HFFc6 (cell line): ENCODE measurements at regions not wholly inside any gene's neighbourhood (a gene's known extent, or its start where the extent isn't known, plus 50 kb on each side); places are given as distances from the start of the nearest gene placed in this dataset.

Experiments used
- DNase-seq: peaks from one replicate; pipeline ENCODE4 v3.0.0-alpha.2; 2018
- H3K27ac Mint-ChIP-seq: 2 replicates; pipeline ENCODE4 v1.8.0; 2020; ENCODE audit warnings: mild to moderate bottlenecking, mixed read lengths
- H3K27me3 Mint-ChIP-seq: 2 replicates; pipeline ENCODE4 v1.8.0; 2021; ENCODE audit warnings: mild to moderate bottlenecking, moderate library complexity, mixed read lengths; ENCODE audit not compliant: insufficient read depth
- H3K36me3 Mint-ChIP-seq: 2 replicates; pipeline ENCODE4 v1.8.0; 2021; ENCODE audit warnings: low read depth, mixed read lengths
- H3K4me1 Mint-ChIP-seq: 2 replicates; pipeline ENCODE4 v1.8.0; 2020; ENCODE audit warnings: low read depth, mixed read lengths
- H3K4me3 Mint-ChIP-seq: 2 replicates; pipeline ENCODE4 v1.8.0; 2020; ENCODE audit warnings: mild to moderate bottlenecking, moderate library complexity, mixed read lengths
- H3K9me3 Mint-ChIP-seq: 2 replicates; pipeline ENCODE4 v1.8.0; 2020; ENCODE audit warnings: mild to moderate bottlenecking, mixed read lengths
- CTCF ChIP-seq: fragments of 200-600 bp; sonication (generic); IDR thresholded peaks from 2 replicates; pipeline ENCODE4 v1.5.0; 2021; ENCODE audit warnings: antibody characterized with exemption, mild to moderate bottlenecking

- H3K27me3 Mint-ChIP-seq, result no peaks in the 10 kb centered on the region; the same call in 1 of the 2 replicates
- H3K36me3 Mint-ChIP-seq, result 0 out of 2 replicates have a peak, but pooled peaks cover 3% of the 10 kb centered on the region
- no peaks in the 10 kb centered on the region for H3K9me3 Mint-ChIP-seq
- peaks cover 13% of the 10 kb centered on the region for H3K4me1 Mint-ChIP-seq
- no peak overlapping the region for H3K4me3 Mint-ChIP-seq
- no peak for TF ChIP-seq CTCF
- H3K27ac Mint-ChIP-seq, result no peak overlapping the region
- no peak for DNase-seq
Measured at GRCh38 chr15:95804484-95804883, 526.0 kb upstream of the NR2F2 start.

GRCh38 chr15:95812491-95812890, 518.0 kb upstream of the NR2F2 start:
- TF ChIP-seq CTCF, result no peak
- no peaks in the 10 kb centered on the region; the same call in 1 of the 2 replicates for H3K27me3 Mint-ChIP-seq
- no peak overlapping the region for H3K27ac Mint-ChIP-seq
- no peak overlapping the region for H3K4me3 Mint-ChIP-seq
- no peaks in the 10 kb centered on the region for H3K36me3 Mint-ChIP-seq
- no peak for DNase-seq
- H3K9me3 Mint-ChIP-seq, result no peaks in the 10 kb centered on the region
- H3K4me1 Mint-ChIP-seq, result peaks cover 12% of the 10 kb centered on the region

GRCh38 chr15:95814908-95815307, 515.6 kb upstream of the NR2F2 start:
- Mint-ChIP-seq H3K9me3 (no peaks in the 10 kb centered on the region), H3K27me3 (no peaks in the 10 kb centered on the region; the same call in 1 of the 2 replicates), H3K4me3 (no peak overlapping the region), H3K4me1 (peaks cover 12% of the 10 kb centered on the region), H3K27ac (no peak overlapping the region), H3K36me3 (no peaks in the 10 kb centered on the region)
- no peak for DNase-seq
- TF ChIP-seq CTCF, result no peak

GRCh38 chr15:95816591-95816990, 513.9 kb upstream of the NR2F2 start:
- Mint-ChIP-seq H3K36me3 (no peaks in the 10 kb centered on the region), H3K4me3 (no peak overlapping the region), H3K27ac (no peak overlapping the region), H3K4me1 (peaks cover 12% of the 10 kb centered on the region), H3K27me3 (peaks cover 2% of the 10 kb centered on the region; the same call in 1 of the 2 replicates), H3K9me3 (no peaks in the 10 kb centered on the region)
- DNase-seq, result no peak
- no peak for TF ChIP-seq CTCF

- H3K36me3 Mint-ChIP-seq, result no peaks in the 10 kb centered on the region
- H3K4me1 Mint-ChIP-seq, result no peaks in the 10 kb centered on the region
- H3K9me3 Mint-ChIP-seq, result no peaks in the 10 kb centered on the region
- H3K27me3 Mint-ChIP-seq, result peaks cover 2% of the 10 kb centered on the region; the same call in 1 of the 2 replicates
- no peak overlapping the region for H3K27ac Mint-ChIP-seq
- TF ChIP-seq CTCF, result no peak
- DNase-seq, result no peak
- no peak overlapping the region for H3K4me3 Mint-ChIP-seq
Measured at GRCh38 chr15:95822961-95823360, 507.5 kb upstream of the NR2F2 start.

GRCh38 chr15:95825208-95825607, 505.3 kb upstream of the NR2F2 start:
- no peak overlapping the region for H3K27ac Mint-ChIP-seq

More at GRCh38 chr15:95825208-95825607, 505.3 kb upstream of the NR2F2 start:
- peaks cover 2% of the 10 kb centered on the region; the same call in 1 of the 2 replicates for H3K27me3 Mint-ChIP-seq
- DNase-seq, result no peak
- TF ChIP-seq CTCF, result no peak
- H3K4me1 Mint-ChIP-seq, result no peaks in the 10 kb centered on the region
- no peaks in the 10 kb centered on the region for H3K9me3 Mint-ChIP-seq
- no peaks in the 10 kb centered on the region for H3K36me3 Mint-ChIP-seq
- H3K4me3 Mint-ChIP-seq, result no peak overlapping the region
